NCI-H2196 (cell line): ENCODE measurements at regions not wholly inside any gene's neighbourhood (a gene's known extent, or its start where the extent isn't known, plus 50 kb on each side); places are given as distances from the start of the nearest gene placed in this dataset.

Experiments used
- DNase-seq: peaks from one replicate; lab custom pipeline; 2025; ENCODE audit not compliant: unreplicated experiment; lab: John Stamatoyannopoulos, UW

GRCh38 chr2:207235621-207236020, 69.9 kb upstream of the KLF7 start:
- no peak for DNase-seq

GRCh38 chr2:207236156-207236935, 70.6 kb upstream of the KLF7 start:
- DNase-seq: no peak

- DNase-seq: no peak
Observed at GRCh38 chr2:207238831-207239701, 73.3 kb upstream of the KLF7 start.

DNA sequence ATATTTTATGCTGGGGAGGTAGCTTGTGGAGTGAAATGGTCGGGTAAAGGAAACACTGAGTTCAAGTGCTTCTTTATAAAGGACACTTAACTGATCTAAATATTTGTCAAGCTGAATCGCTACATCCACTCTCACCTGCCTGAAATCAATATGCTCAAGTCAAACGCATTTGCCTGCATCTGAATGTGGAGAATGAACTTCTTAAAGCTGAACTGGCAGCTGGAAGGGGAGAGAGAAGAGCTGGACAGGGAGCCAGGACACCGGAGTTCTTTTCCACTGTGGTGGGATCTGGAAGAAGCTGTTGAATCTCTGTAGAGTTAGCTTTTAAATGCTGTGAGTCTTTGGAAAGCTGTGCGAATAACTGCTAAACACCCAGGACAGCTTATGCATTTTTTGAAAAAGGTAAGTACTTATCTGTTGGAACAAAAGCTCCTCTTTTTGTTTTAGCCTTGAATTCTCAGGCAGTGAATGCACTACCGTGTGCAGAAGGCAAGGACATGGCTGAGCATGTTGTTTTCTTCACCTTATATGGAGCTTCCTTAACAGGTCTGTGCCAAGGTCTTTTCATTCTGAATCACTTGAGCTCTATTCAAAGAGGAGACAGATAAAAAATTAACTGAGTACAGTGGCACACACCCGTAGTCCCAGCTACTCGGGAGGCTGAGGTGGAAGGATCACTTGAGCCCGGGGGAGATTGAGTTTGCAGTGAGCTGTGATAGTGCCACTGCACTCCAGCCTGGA, 74.2 kb upstream of the KLF7 start:
- peak; percentile 52 for DNase-seq

DNA sequence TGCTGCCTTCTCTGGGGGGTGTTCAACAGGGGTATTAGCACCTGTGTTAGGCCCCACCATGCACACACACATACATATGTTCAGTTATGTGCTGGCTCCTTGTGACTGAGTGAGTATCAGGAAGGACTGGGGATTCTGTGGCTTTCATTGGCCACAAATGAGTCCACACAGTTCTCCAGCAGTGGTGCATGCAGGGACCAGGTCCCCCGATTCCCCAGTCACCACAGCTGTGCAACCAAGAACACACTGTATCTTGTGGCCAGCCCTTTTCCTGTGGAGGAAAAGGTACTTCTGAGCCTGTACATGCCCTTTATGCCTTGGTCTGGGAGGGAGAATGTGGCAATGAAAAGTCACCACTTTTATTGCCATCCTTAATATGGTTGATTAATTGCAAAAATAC, 74.9 kb upstream of the KLF7 start:
- no peak for DNase-seq

- no peak for DNase-seq
Observed at GRCh38 chr2:207241198-207241597, 75.5 kb upstream of the KLF7 start.

GRCh38 chr2:207243601-207244000, 77.9 kb upstream of the KLF7 start:
- DNase-seq: no peak

DNA sequence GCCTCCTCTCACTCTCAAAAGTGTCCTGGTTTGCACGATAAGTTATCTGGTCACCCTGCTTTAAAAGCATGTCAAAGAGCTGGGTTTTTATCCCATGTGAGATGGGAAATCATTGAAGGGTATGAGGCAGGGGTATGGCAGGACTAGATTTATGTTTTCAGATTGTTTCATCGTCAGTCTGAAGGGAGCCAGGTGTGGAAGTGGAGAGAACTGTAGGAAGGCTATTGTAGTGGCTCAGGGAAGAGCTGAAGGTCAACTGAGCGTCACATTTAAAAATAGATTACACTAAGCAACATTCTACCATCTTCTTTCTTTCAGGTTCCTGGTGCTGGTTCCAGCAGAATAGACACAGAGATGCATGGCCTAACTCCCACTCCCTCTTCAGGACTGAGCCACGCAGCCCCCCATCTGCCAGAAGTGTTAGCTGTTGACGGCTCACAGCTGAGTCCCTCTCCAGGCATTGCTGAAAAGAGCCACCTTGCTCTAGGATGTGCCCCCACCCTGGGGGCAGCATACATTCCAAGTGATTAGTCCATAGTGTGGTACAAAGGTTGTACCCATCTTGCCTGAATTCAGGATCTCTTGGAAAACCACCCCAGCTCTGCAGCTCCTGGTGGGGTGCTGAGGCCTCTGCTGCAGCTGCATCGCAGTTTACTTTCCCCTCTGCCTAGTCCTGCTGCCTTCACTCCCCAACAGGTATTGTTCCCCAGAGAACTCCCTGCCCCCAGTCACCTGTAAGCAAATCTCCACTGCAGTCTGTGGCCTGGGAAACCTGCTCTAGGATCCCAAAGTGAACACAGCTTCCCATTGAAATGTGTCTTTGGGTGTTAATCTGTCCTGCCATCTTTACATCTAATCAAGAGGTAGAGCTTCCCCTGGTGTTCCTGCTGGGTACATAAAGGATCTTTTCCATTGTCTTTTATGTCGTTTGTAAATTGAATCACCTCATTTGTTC, 79.5 kb upstream of the KLF7 start:
- DNase-seq: no peak

DNA sequence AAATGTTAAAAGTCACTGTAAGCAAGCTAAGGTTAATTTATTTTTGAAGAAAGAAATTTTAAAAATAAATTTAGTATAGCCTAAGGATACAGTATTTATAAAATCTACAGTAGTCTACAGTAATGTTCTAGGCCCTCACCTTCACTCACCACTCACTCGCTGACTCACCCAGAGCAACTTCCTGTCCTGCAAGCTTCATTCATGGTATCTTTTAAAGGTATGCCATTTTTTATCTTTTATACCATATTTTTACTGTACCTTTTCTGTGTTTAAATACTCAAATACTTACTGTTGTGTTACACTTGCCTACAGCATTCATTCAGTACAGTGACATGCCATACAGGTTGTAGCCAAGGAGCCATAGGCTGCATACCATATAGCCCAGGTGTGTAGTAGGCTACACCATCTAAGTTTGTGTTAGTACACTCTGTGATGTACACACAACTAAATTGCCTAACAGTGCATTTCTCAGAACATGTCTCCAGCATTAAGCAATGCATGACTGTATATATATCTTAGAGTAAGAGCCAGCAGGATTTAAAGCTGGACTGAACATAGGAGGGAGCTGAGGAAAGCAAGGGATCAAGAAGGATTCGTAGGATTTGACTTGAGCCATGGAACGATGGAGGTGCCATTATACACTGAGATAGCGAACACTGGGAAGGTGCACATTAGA, 83.1 kb upstream of the KLF7 start:
- DNase-seq: no peak

GRCh38 chr2:207251022-207251421, 85.3 kb upstream of the KLF7 start:
- no peak for DNase-seq

GRCh38 chr2:207251573-207252192, 85.9 kb upstream of the KLF7 start:
- no peak for DNase-seq

DNA sequence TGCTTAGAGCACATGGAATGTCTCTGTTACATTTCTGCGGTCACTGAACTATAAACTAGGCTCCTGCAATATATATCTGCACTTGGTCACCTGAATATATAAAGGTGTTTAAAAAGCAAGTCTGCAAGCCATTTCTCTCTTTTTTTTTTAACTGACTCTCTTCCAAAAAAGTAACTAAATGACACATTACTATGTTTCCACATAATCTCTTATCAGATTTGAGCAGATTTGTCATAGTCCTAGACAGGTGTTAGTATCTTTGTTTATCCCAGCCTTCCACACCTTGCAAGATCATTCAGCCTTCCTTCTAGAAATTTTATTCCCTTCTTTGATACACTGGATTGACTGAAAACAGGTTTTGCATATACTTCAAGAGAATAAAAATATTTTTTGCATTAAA, 86.7 kb upstream of the KLF7 start:
- DNase-seq: no peak

DNA sequence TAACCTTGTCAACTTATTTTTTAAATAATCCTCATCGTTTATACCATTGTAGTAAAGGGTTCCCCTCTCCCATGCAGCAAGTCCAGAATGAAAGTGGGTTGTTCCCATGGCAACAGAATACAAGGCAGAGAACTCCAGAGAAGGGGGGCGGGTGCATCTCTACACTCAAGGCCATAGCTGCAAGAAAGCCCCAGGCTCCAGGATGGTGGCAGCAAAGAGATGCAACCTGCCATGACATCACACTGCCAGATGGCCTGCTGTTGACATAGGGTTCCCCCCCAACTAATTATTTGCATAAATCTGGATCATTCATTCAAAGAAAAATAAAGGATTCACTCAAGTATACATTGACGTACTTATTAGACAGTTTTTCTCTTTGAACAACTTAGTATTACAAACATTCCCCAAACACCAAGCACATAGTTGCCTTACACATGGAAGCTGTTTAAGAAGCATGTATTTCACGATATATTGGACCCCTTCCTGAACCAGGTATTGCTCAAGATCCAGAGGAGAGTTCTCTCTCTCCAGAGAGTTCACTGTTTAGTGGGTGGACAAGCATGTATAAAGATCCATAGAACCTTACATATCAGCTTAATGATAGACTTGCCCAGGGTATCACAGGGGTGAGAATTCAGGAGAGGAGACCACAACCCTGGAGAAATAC, 87.4 kb upstream of the KLF7 start:
- DNase-seq: peak; percentile 24

- no peak for DNase-seq
Observed at GRCh38 chr2:207253666-207254345, 88.1 kb upstream of the KLF7 start.

- no peak for DNase-seq
Observed at GRCh38 chr2:207254591-207255464, 89.1 kb upstream of the KLF7 start.

DNA sequence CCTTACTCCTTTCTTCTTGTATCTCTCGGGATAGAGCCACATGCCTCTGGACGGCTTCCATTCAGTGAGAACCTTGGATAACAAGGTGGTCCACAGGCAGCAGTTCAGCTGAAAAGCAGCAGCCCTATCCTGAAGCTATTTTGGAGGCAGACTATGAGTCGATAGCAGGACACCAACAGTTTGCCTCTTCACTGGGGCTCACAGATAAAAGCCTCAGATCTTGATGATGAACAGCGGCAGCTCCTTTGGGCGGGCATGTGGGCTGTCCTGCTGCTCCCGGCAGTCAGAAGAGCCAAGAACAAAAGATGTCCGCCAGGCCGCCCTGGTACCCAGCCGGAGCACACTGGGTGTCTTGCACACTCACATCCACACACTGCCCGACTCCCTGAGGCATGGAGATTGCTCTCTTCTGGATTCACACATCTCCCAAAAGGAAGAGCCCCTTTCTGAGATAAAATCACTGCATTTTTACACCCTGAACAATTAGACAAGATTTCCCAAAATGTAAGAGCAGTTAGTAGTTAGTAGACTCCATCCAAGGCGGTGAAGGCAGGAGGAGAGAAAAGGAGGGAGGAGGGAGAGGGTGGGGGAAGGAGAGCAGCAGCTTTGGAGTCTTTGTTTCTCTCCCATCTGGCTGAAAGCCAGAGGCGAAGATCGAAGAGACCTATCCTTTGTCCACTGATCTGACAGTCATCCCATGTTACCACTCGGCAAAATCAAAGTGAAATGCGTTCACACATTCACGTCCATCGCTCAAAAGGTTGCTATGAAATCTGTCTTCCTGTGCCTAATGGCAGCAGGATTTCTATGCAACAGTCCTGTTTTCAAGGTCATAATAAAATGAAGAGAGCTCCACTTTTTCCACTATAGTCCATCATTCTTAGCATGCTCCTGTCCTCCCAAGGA, 90.1 kb upstream of the KLF7 start:
- DNase-seq: no peak
